Mesenchymal stem cell (in vitro differentiated cells and primary cell): ENCODE measurements at regions not wholly inside any gene's neighbourhood (a gene's known extent, or its start where the extent isn't known, plus 50 kb on each side); places are given as distances from the start of the nearest gene placed in this dataset.

Experiments
- DNase-seq: peaks from one replicate; pipeline ENCODE4 v3.0.0-alpha.2; 2013
- H2AFZ ChIP-seq: one replicate; pipeline ENCODE4 v1.6.1; 2013; ENCODE audit warnings: low read depth, mild to moderate bottlenecking, control low read depth, inconsistent platforms, low read length, moderate library complexity
- H2AK5ac ChIP-seq: 2 replicates; pipeline ENCODE4 v1.6.1; 2013; ENCODE audit warnings: low read length, moderate library complexity, mild to moderate bottlenecking, inconsistent platforms; ENCODE audit not compliant: severe bottlenecking
- H2BK120ac ChIP-seq: one replicate; pipeline ENCODE4 v1.6.1; 2013; ENCODE audit warnings: low read depth, mild to moderate bottlenecking, inconsistent platforms, low read length, moderate library complexity
- H2BK12ac ChIP-seq, 2 experiments: one replicate each; pipeline ENCODE4 v1.6.1; 2013; ENCODE audit warnings: inconsistent platforms in 2 of 2, low read length in 2 of 2, mild to moderate bottlenecking in 2 of 2, moderate library complexity in 2 of 2, control low read depth in 1 of 2
- H2BK15ac ChIP-seq: one replicate; pipeline ENCODE4 v1.6.1; 2013; ENCODE audit warnings: mild to moderate bottlenecking, low read depth, inconsistent platforms; ENCODE audit not compliant: poor library complexity, severe bottlenecking
- H2BK5ac ChIP-seq: 2 replicates; pipeline ENCODE4 v1.6.1; 2013; ENCODE audit warnings: low read depth, mild to moderate bottlenecking, low read length, control low read depth, inconsistent platforms; ENCODE audit not compliant: poor library complexity, severe bottlenecking
- H3K14ac ChIP-seq, 2 experiments: one replicate each; pipeline ENCODE4 v1.6.1; 2013; ENCODE audit warnings: inconsistent platforms in 2 of 2, low read length in 2 of 2, control low read depth in 1 of 2, mild to moderate bottlenecking in 1 of 2, moderate library complexity in 1 of 2
- H3K18ac ChIP-seq, 2 experiments: one replicate each; pipeline ENCODE4 v1.6.1; 2013; ENCODE audit warnings: inconsistent platforms in 2 of 2, low read length in 2 of 2, control low read depth in 1 of 2, low read depth in 1 of 2, mild to moderate bottlenecking in 1 of 2
- H3K23ac ChIP-seq, 2 experiments: one replicate each; pipeline ENCODE4 v1.6.1; 2013; ENCODE audit warnings: inconsistent platforms in 2 of 2, low read length in 2 of 2, mild to moderate bottlenecking in 2 of 2, moderate library complexity in 2 of 2, control low read depth in 1 of 2
- H3K27ac ChIP-seq: 2 replicates; pipeline ENCODE4 v1.5.1; 2013; ENCODE audit warnings: mild to moderate bottlenecking, moderate library complexity, low read length, control low read depth, inconsistent platforms; ENCODE audit not compliant: poor library complexity, severe bottlenecking
- H3K27me3 ChIP-seq, 2 experiments: 2 replicates each; pipeline versions ENCODE4 v1.6.1 to v1.7.0; 2013; ENCODE audit warnings: low read length in 2 of 2, mild to moderate bottlenecking in 2 of 2, moderate library complexity in 2 of 2, control low read depth in 1 of 2, inconsistent platforms in 1 of 2; ENCODE audit not compliant: control insufficient read depth in 1 of 2, insufficient read depth in 1 of 2
- H3K36me3 ChIP-seq, 2 experiments: 2 replicates each; pipeline versions ENCODE4 v1.6.1 to v1.7.0; 2013; ENCODE audit warnings: low read length in 2 of 2, control low read depth in 1 of 2, inconsistent platforms in 1 of 2, low read depth in 1 of 2, mild to moderate bottlenecking in 1 of 2; ENCODE audit not compliant: insufficient read depth in 2 of 2, control insufficient read depth in 1 of 2
- H3K4ac ChIP-seq, 2 experiments: one replicate each; pipeline ENCODE4 v1.6.1; 2013; ENCODE audit warnings: inconsistent platforms in 2 of 2, low read length in 2 of 2, mild to moderate bottlenecking in 2 of 2, moderate library complexity in 2 of 2, control low read depth in 1 of 2, low read depth in 1 of 2
- H3K4me1 ChIP-seq: 2 replicates; pipeline ENCODE4 v1.6.1; 2013; ENCODE audit warnings: low read depth, low read length, control low read depth; ENCODE audit not compliant: control insufficient read depth, insufficient read depth
- H3K4me2 ChIP-seq: 2 replicates; pipeline ENCODE4 v1.6.1; 2013; ENCODE audit warnings: low read length, mild to moderate bottlenecking, inconsistent platforms; ENCODE audit not compliant: poor library complexity, severe bottlenecking
- H3K4me3 ChIP-seq, 2 experiments: 2 replicates each; pipeline versions ENCODE4 v1.5.1 to v1.7.0; 2013; ENCODE audit warnings: low read length in 2 of 2, mild to moderate bottlenecking in 2 of 2, control low read depth in 1 of 2, low read depth in 1 of 2; ENCODE audit not compliant: insufficient read depth in 1 of 2
- H3K79me1 ChIP-seq: replicated peaks from 2 replicates; pipeline ENCODE4 v1.6.1; 2013; ENCODE audit warnings: mild to moderate bottlenecking, control low read depth, low read length, inconsistent platforms; ENCODE audit not compliant: poor library complexity, severe bottlenecking
- H3K9ac ChIP-seq: 2 replicates; pipeline ENCODE4 v1.7.0; 2013; ENCODE audit warnings: mild to moderate bottlenecking, low read length, moderate library complexity
- H3K9me3 ChIP-seq: 2 replicates; pipeline ENCODE4 v1.7.0; 2013; ENCODE audit warnings: mild to moderate bottlenecking, low read length; ENCODE audit not compliant: control insufficient read depth
- H4K8ac ChIP-seq: one replicate; pipeline ENCODE4 v1.6.1; 2013; ENCODE audit warnings: inconsistent platforms, mild to moderate bottlenecking, low read length, moderate library complexity
- H4K91ac ChIP-seq: one replicate; pipeline ENCODE4 v1.6.1; 2013; ENCODE audit warnings: mild to moderate bottlenecking, low read length, inconsistent platforms
- WGBS: methylation state at CpG from one replicate; pipeline ENCODE4 v1.1.7; 2013; ENCODE audit warnings: mixed read lengths; 5-methylcytosine and 5-hydroxymethylcytosine counted together

DNA sequence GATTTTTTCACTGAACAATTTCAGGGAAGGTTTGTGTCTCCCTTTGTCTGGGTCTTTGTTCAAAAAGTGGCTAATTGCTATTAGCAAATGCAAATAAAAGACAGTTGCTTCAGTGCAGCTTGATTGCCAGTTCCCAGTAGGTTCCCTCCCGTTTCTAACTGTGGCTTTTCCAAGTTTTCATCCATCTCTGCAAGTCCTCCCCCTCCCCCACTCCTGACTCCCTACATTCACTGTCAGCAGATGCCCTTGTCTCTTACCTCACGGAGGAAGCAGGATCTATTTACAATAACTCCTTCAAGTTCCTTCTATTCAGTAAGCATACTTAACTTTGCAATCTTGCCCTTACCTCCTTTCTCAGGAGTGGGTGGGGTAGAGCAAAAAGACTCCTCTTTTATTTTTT, 55.4 kb upstream of the SCEL start:
- DNase-seq = peak; percentile 10
- Histone ChIP-seq H3K4me2 (no peak overlapping the region), H3K18ac (no peak overlapping the region)

DNA sequence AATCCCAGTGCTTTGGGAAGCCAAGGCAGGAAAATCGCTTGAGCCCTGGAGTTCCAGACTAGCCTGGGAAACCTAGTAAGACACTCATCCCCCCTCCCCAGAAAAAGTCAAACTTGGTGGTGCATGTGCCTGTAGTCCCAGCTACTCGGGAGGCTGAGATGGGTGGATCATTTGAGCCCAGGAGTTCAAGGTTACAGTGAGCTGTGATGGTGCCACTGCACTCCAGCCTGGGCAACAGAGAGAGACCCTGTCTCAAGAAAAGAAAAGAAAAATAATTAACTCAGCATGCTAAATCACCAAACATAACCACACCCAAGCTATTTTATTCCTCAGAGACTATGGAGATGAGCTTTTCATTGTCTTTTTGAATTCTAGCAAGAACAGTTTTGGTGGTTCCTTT, 56.2 kb upstream of the SCEL start:
- H3K4ac ChIP-seq = no peak overlapping the region
- no peak overlapping the region for H4K8ac ChIP-seq

More for the DNA sequence above, 55.4 kb upstream of the SCEL start:
- Histone ChIP-seq H3K14ac (no peak overlapping the region), H2BK12ac (no peak overlapping the region), H3K4me3 (no peak overlapping the region), H3K79me1 (no peaks in the 10 kb centered on the region), H3K27me3 (peaks cover 0 to 9% of the 10 kb centered on the region in 2 experiments), H3K9ac (no peak overlapping the region), H2BK15ac (no peak overlapping the region), H2BK5ac (no peak overlapping the region), H3K27ac (no peak overlapping the region), H3K23ac (no peak overlapping the region), H4K8ac (no peak overlapping the region), H3K36me3 (no peaks in the 10 kb centered on the region), H3K4ac (no peak overlapping the region), H3K9me3 (no peaks in the 10 kb centered on the region), H2BK120ac (no peak overlapping the region), H2AFZ (no peak overlapping the region), H4K91ac (no peak overlapping the region), H2AK5ac (no peak overlapping the region), H3K4me1 (no peaks in the 10 kb centered on the region)
- WGBS = 15% methylated on average over 2 of the region's 2 CpGs

DNA sequence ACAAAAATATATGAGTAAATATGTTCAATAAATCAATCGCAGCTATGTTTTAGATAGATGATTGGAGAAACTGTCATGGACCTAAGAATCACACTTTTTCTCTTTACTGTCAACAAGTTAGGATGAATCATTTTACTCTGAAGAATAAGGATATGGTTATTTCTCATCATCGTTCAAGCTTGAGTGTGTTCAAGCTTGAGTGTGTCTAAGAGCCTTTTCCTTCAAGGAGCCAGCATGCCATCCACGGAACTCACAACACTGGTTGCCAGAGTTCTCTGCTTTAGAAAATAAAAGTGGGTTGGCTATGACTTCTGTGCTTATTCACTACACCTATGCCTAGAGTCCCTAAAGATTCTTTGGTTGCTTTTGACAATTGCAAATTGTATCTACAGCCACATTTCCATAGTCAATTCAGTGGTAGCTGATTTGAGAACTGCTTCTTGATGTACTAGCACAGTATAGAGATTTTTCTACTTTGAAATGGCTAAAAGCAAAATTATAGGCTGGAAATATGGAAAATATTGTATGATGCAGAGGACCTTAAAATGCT, 58.1 kb upstream of the SCEL start:
- Histone ChIP-seq H2BK12ac (no peak overlapping the region), H3K14ac (no peak overlapping the region), H2BK15ac (no peak overlapping the region), H3K36me3 (no peaks in the 10 kb centered on the region), H3K27me3 (peaks cover 0 to 9% of the 10 kb centered on the region in 2 experiments), H3K4me3 (peak overlapping the region in 1 of 2 experiments; percentile 79), H3K4me1 (no peaks in the 10 kb centered on the region), H4K91ac (no peak overlapping the region), H3K4me2 (no peak overlapping the region), H2AFZ (no peak overlapping the region), H3K9ac (peak overlapping the region; percentile 84), H3K9me3 (no peaks in the 10 kb centered on the region), H3K23ac (no peak overlapping the region), H3K27ac (no peak overlapping the region), H2BK120ac (no peak overlapping the region), H3K79me1 (no peaks in the 10 kb centered on the region), H3K18ac (no peak overlapping the region), H3K4ac (no peak overlapping the region), H2BK5ac (no peak overlapping the region), H4K8ac (no peak overlapping the region), H2AK5ac (no peak overlapping the region)
- 92% methylated on average over 3 of the region's 3 CpGs for WGBS
- no peak for DNase-seq

More for the DNA sequence above, 56.2 kb upstream of the SCEL start:
- H2BK12ac ChIP-seq = no peak overlapping the region
- no peak overlapping the region for H2AK5ac ChIP-seq
- H3K4me2 ChIP-seq = no peak overlapping the region
- no peak overlapping the region for H4K91ac ChIP-seq
- no peaks in the 10 kb centered on the region for H3K36me3 ChIP-seq
- H3K4me1 ChIP-seq = no peaks in the 10 kb centered on the region
- H2BK15ac ChIP-seq = no peak overlapping the region
- H2BK5ac ChIP-seq = no peak overlapping the region
- H3K14ac ChIP-seq = no peak overlapping the region
- peaks cover 0 to 9% of the 10 kb centered on the region in 2 experiments for H3K27me3 ChIP-seq
- peak overlapping the region in 1 of 2 experiments; percentile 21 for H3K18ac ChIP-seq
- DNase-seq = no peak
- H2AFZ ChIP-seq = no peak overlapping the region
- H3K23ac ChIP-seq = no peak overlapping the region
- H3K4me3 ChIP-seq = no peak overlapping the region
- H3K27ac ChIP-seq = no peak overlapping the region
- WGBS = 75% methylated on average over 2 of the region's 2 CpGs
- H3K9me3 ChIP-seq = no peaks in the 10 kb centered on the region
- peak overlapping the region; percentile 84 for H3K9ac ChIP-seq
- H3K79me1 ChIP-seq = no peaks in the 10 kb centered on the region
- H2BK120ac ChIP-seq = peak overlapping the region; percentile 19

DNA sequence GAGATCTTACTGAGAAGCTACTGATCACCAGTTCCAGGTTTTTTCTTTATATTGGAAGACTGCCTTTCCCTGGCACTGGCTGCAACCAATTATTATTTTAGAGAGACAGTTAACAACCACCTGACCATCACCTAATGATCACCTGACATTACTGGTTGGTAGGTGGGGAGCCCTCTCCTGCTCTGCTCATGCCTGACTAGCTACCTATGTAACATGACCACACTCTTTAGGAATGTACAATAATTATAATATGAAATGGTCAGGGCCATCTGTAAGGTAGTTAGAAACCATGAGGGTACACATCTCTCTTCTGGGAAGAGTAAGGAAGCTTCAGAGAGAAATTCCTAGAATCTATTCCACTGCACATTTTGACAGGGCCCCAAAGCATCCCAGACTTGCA, 59.0 kb upstream of the SCEL start:
- Histone ChIP-seq H2AFZ (no peak overlapping the region), H4K8ac (no peak overlapping the region), H3K36me3 (no peaks in the 10 kb centered on the region)

More for the DNA sequence above, 59.0 kb upstream of the SCEL start:
- no peak overlapping the region for H3K4me3 ChIP-seq
- H2BK120ac ChIP-seq = no peak overlapping the region
- no peak overlapping the region for H3K23ac ChIP-seq
- H3K27ac ChIP-seq = no peak overlapping the region
- H3K4ac ChIP-seq = no peak overlapping the region
- no peak overlapping the region for H2BK15ac ChIP-seq
- H3K4me1 ChIP-seq = no peaks in the 10 kb centered on the region
- no peak overlapping the region for H3K9ac ChIP-seq
- no peak overlapping the region for H3K14ac ChIP-seq
- H3K27me3 ChIP-seq = peaks cover 0 to 9% of the 10 kb centered on the region in 2 experiments
- H3K79me1 ChIP-seq = no peaks in the 10 kb centered on the region
- H2BK12ac ChIP-seq = no peak overlapping the region
- DNase-seq = no peak
- H2BK5ac ChIP-seq = no peak overlapping the region
- no peak overlapping the region for H2AK5ac ChIP-seq
- no peaks in the 10 kb centered on the region for H3K9me3 ChIP-seq
- no peak overlapping the region for H3K18ac ChIP-seq
- no peak overlapping the region for H4K91ac ChIP-seq
- H3K4me2 ChIP-seq = no peak overlapping the region
